Endothelial cell (in vitro differentiated cells): ENCODE measurements at regions not wholly inside any gene's neighbourhood (a gene's known extent, or its start where the extent isn't known, plus 50 kb on each side); places are given as distances from the start of the nearest gene placed in this dataset.

ENCODE experiments used
- DNase-seq: peaks from one replicate; pipeline ENCODE4 v3.0.0; 2021; ENCODE audit warnings: low spot score
- H3K27ac Mint-ChIP-seq: one replicate; pipeline ENCODE4 v1.8.0; 2021; ENCODE audit warnings: mixed read lengths, inconsistent platforms; ENCODE audit not compliant: unreplicated experiment
- H3K27me3 Mint-ChIP-seq: one replicate; pipeline ENCODE4 v1.8.0; 2021; ENCODE audit warnings: mild to moderate bottlenecking, moderate library complexity, mixed read lengths, inconsistent platforms; ENCODE audit not compliant: unreplicated experiment
- H3K36me3 Mint-ChIP-seq: one replicate; pipeline ENCODE4 v1.8.0; 2021; ENCODE audit warnings: mild to moderate bottlenecking, low read depth, mixed read lengths, inconsistent platforms; ENCODE audit not compliant: unreplicated experiment
- H3K4me1 Mint-ChIP-seq: one replicate; pipeline ENCODE4 v1.8.0; 2021; ENCODE audit warnings: mild to moderate bottlenecking, mixed read lengths, inconsistent platforms; ENCODE audit not compliant: unreplicated experiment
- H3K4me3 Mint-ChIP-seq: one replicate; pipeline ENCODE4 v1.8.0; 2021; ENCODE audit warnings: mild to moderate bottlenecking, mixed read lengths, inconsistent platforms; ENCODE audit not compliant: unreplicated experiment
- H3K9me3 Mint-ChIP-seq: one replicate; pipeline ENCODE4 v1.8.0; 2021; ENCODE audit warnings: mixed read lengths, inconsistent platforms; ENCODE audit not compliant: unreplicated experiment
- CTCF ChIP-seq: fragments of 200-600 bp; sonication (generic); IDR thresholded peaks from one replicate; pipeline ENCODE4 v1.5.0; 2021; ENCODE audit warnings: antibody characterized with exemption; ENCODE audit not compliant: unreplicated experiment

DNA sequence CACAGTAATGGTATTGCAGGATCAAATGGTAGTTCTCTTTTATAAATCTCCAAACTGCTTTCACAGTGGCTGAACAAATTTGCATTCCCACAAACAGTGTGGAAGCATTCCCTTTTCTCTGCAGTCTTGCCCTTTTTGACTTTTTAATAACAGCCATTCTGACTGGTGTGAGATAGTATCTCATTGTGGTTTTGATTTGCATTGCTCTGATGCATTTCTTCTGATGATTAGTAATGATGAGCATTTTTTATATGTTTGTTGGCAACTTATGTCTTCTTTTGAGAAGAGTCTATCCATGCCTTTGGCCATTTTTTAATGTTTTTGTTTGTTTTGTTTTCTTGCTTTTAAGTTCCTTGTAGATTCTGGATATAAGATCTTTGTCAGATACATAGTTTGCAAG is 316.1 kb upstream of the TMCO5A start:
- H3K27me3 Mint-ChIP-seq: peaks cover 2% of the 10 kb centered on the region
- no peak overlapping the region for H3K27ac Mint-ChIP-seq
- no peak for DNase-seq
- H3K4me3 Mint-ChIP-seq: no peak overlapping the region
- no peaks in the 10 kb centered on the region for H3K4me1 Mint-ChIP-seq
- TF ChIP-seq CTCF: no peak
- no peaks in the 10 kb centered on the region for H3K36me3 Mint-ChIP-seq
- no peaks in the 10 kb centered on the region for H3K9me3 Mint-ChIP-seq

GRCh38 chr15:37619358-37620042 is 314.9 kb upstream of the TMCO5A start:
- Mint-ChIP-seq H3K4me3 (no peak overlapping the region), H3K27ac (no peak overlapping the region), H3K4me1 (no peaks in the 10 kb centered on the region), H3K9me3 (no peaks in the 10 kb centered on the region), H3K27me3 (peaks cover 2% of the 10 kb centered on the region), H3K36me3 (no peaks in the 10 kb centered on the region)
- no peak for TF ChIP-seq CTCF
- no peak for DNase-seq

DNA sequence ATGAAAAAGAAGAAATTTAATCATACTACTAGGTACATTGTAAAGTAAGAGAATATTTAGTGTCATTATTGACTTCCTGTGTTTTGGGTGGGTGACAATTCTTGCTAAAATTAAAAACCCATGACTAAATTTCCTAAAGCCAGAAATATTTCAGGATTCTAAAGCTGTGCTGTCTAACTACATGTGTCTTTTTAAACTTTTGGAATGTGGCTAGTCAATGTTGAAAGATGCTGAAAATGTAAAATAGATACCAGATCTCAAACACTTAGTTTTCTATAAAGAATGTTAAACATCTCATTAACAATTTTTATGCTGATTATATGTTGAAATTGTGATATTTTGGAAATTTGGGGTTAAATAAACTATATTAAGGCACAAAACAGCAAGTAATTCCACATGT is 308.9 kb upstream of the TMCO5A start:
- H3K27me3 Mint-ChIP-seq: peaks cover 2% of the 10 kb centered on the region
- DNase-seq: no peak
- TF ChIP-seq CTCF: no peak
- no peak overlapping the region for H3K27ac Mint-ChIP-seq
- no peaks in the 10 kb centered on the region for H3K36me3 Mint-ChIP-seq
- H3K4me1 Mint-ChIP-seq: no peaks in the 10 kb centered on the region
- H3K4me3 Mint-ChIP-seq: no peak overlapping the region
- no peaks in the 10 kb centered on the region for H3K9me3 Mint-ChIP-seq

- H3K4me1 Mint-ChIP-seq: no peaks in the 10 kb centered on the region
- no peaks in the 10 kb centered on the region for H3K9me3 Mint-ChIP-seq
- TF ChIP-seq CTCF: no peak
Observed at GRCh38 chr15:37628507-37628906, 305.9 kb upstream of the TMCO5A start.

GRCh38 chr15:37636736-37637135 is 297.7 kb upstream of the TMCO5A start:
- Mint-ChIP-seq H3K36me3 (no peaks in the 10 kb centered on the region), H3K9me3 (no peaks in the 10 kb centered on the region), H3K27me3 (no peaks in the 10 kb centered on the region), H3K4me1 (no peaks in the 10 kb centered on the region), H3K27ac (no peak overlapping the region), H3K4me3 (no peak overlapping the region)
- TF ChIP-seq CTCF: no peak
- DNase-seq: no peak

More at GRCh38 chr15:37628507-37628906, 305.9 kb upstream of the TMCO5A start:
- H3K27ac Mint-ChIP-seq: no peak overlapping the region
- H3K27me3 Mint-ChIP-seq: no peaks in the 10 kb centered on the region
- H3K36me3 Mint-ChIP-seq: no peaks in the 10 kb centered on the region
- DNase-seq: no peak
- no peak overlapping the region for H3K4me3 Mint-ChIP-seq
